Smooth muscle cell (in vitro differentiated cells): ENCODE measurements at regions not wholly inside any gene's neighbourhood (a gene's known extent, or its start where the extent isn't known, plus 50 kb on each side); places are given as distances from the start of the nearest gene placed in this dataset.
"Not testable (repeated sequence)": the region's sequence is repeated elsewhere in the genome, so short reads cannot be mapped to it uniquely, and the experiment has no call there.

Experiments
- DNase-seq: peaks from one replicate; lab custom pipeline; 2025; ENCODE audit not compliant: unreplicated experiment; lab: John Stamatoyannopoulos, UW
- H2AFZ ChIP-seq: fragments of 200-600 bp; sonication (generic); 2 replicates; pipeline ENCODE4 v1.6.0; 2016; ENCODE audit warnings: antibody characterized with exemption, low read depth, mild to moderate bottlenecking
- H3F3A ChIP-seq: fragments of 200-600 bp; sonication (generic); 2 replicates; pipeline ENCODE4 v1.6.0; 2017; ENCODE audit warnings: antibody characterized with exemption, low read depth
- H3K27ac ChIP-seq: fragments of 200-600 bp; sonication (generic); 2 replicates; pipeline ENCODE4 v1.5.1; 2016; ENCODE audit warnings: low read depth, mild to moderate bottlenecking
- H3K27me3 ChIP-seq: fragments of 200-600 bp; sonication (generic); 2 replicates; pipeline ENCODE4 v1.6.1; 2016; ENCODE audit warnings: low read depth, mild to moderate bottlenecking
- H3K36me3 ChIP-seq: fragments of 200-600 bp; sonication (generic); 2 replicates; pipeline ENCODE4 v1.5.1; 2016; ENCODE audit warnings: low read depth
- H3K4me1 ChIP-seq: fragments of 200-600 bp; sonication (generic); 2 replicates; pipeline ENCODE4 v1.5.1; 2016; ENCODE audit warnings: low read depth
- H3K4me2 ChIP-seq: fragments of 200-600 bp; sonication (generic); 2 replicates; pipeline ENCODE4 v1.6.0; 2016; ENCODE audit warnings: mild to moderate bottlenecking
- H3K4me3 ChIP-seq: fragments of 200-600 bp; sonication (generic); 2 replicates; pipeline ENCODE4 v1.5.1; 2016; ENCODE audit warnings: mild to moderate bottlenecking
- H3K79me2 ChIP-seq: fragments of 200-600 bp; sonication (generic); 2 replicates; pipeline ENCODE4 v1.6.0; 2016; ENCODE audit warnings: low read depth, mild to moderate bottlenecking
- H3K9ac ChIP-seq: fragments of 200-600 bp; sonication (generic); 2 replicates; pipeline ENCODE4 v1.6.0; 2016; ENCODE audit warnings: low read depth
- H3K9me3 ChIP-seq: fragments of 200-600 bp; sonication (generic); replicated peaks from 2 replicates; pipeline ENCODE4 v1.5.1; 2016; ENCODE audit warnings: low read depth
- H4K20me1 ChIP-seq: fragments of 200-600 bp; sonication (generic); 2 replicates; pipeline ENCODE4 v1.6.0; 2016; ENCODE audit warnings: low read depth
- WGBS: methylation state at CpG from one replicate; pipeline ENCODE4 v1.1.7; 2016; ENCODE audit warnings: low lambda C conversion rate; 5-methylcytosine and 5-hydroxymethylcytosine counted together
- TF ChIP-seq, protein P1 (sequence below): fragments of 200-600 bp; sonication (generic); IDR thresholded peaks from 2 replicates; pipeline ENCODE4 v1.5.1; 2017; ENCODE audit warnings: borderline replicate concordance, mild to moderate bottlenecking, antibody characterized with exemption; ENCODE audit not compliant: insufficient read depth, poor library complexity, severe bottlenecking

DNA sequence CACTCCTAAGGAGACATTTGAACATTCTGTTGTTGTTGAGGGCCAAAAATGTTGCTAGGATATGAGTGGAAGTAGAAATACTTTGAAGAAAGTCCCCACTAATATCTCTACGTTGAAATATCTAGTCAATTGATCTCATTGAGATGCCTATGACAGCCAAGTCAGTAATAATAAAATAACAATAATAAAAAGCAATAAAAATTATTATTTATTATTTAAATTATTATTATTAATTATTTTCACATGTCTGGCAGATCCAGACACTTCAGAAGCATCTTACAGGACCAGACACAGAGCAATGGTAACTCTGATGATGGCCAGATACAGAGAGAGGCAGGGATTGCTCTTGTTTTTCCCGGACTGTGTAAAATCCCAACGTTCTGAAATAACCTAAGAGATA is 143.5 kb upstream of the PALMD start:
- H3K27ac ChIP-seq, result no peak overlapping the region
- WGBS, result 71% methylated on average over 3 of the region's 3 CpGs

DNA sequence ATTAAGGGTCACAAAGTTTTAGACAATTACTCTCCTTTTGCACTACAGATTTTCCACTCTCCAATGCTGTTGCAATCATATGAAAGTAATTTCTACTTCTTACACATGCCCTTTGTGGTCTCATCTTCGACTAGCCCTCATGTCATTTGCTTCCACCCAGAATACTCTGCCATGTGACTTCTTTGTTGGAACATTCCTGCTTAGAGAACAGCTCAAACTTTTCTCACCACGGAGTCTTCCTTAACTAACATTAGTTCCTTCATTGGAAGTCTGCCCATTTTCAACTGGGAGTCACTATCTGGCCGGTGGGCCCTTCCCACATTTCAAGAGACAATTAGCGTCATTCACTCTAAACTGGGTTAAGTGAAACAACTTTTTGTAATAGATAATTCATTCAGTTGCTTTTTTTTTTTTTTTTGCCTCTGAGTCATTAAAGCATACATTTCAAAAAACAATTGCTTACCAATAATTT is 142.6 kb upstream of the PALMD start:
- Histone ChIP-seq H3K79me2 (no peaks in the 10 kb centered on the region), H2AFZ (peak overlapping the region; percentile 45), H3K4me2 (no peak overlapping the region), H3K9ac (no peak overlapping the region), H3K27ac (no peak overlapping the region), H3K9me3 (no peaks in the 10 kb centered on the region), H3K27me3 (no peaks in the 10 kb centered on the region), H4K20me1 (no peaks in the 10 kb centered on the region), H3F3A (no peaks in the 10 kb centered on the region), H3K4me3 (no peak overlapping the region), H3K36me3 (no peaks in the 10 kb centered on the region), H3K4me1 (no peaks in the 10 kb centered on the region)
- DNase-seq, result no peak
- WGBS, result 54% methylated on average over 4 of the region's 4 CpGs
- TF ChIP-seq, protein P1, sequence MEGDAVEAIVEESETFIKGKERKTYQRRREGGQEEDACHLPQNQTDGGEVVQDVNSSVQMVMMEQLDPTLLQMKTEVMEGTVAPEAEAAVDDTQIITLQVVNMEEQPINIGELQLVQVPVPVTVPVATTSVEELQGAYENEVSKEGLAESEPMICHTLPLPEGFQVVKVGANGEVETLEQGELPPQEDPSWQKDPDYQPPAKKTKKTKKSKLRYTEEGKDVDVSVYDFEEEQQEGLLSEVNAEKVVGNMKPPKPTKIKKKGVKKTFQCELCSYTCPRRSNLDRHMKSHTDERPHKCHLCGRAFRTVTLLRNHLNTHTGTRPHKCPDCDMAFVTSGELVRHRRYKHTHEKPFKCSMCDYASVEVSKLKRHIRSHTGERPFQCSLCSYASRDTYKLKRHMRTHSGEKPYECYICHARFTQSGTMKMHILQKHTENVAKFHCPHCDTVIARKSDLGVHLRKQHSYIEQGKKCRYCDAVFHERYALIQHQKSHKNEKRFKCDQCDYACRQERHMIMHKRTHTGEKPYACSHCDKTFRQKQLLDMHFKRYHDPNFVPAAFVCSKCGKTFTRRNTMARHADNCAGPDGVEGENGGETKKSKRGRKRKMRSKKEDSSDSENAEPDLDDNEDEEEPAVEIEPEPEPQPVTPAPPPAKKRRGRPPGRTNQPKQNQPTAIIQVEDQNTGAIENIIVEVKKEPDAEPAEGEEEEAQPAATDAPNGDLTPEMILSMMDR, result no peak

More for the DNA sequence above, 143.5 kb upstream of the PALMD start:
- no peaks in the 10 kb centered on the region for H3K36me3 ChIP-seq
- DNase-seq, result no peak
- H3K4me3 ChIP-seq, result no peak overlapping the region
- H3K9ac ChIP-seq, result no peak overlapping the region
- no peaks in the 10 kb centered on the region for H3K79me2 ChIP-seq
- no peaks in the 10 kb centered on the region for H3K4me1 ChIP-seq
- H2AFZ ChIP-seq, result peak overlapping the region; percentile 45
- no peak overlapping the region for H3K4me2 ChIP-seq
- H3K27me3 ChIP-seq, result no peaks in the 10 kb centered on the region
- TF ChIP-seq, protein P1, result no peak
- H3F3A ChIP-seq, result no peaks in the 10 kb centered on the region
- no peaks in the 10 kb centered on the region for H4K20me1 ChIP-seq
- H3K9me3 ChIP-seq, result no peaks in the 10 kb centered on the region

DNA sequence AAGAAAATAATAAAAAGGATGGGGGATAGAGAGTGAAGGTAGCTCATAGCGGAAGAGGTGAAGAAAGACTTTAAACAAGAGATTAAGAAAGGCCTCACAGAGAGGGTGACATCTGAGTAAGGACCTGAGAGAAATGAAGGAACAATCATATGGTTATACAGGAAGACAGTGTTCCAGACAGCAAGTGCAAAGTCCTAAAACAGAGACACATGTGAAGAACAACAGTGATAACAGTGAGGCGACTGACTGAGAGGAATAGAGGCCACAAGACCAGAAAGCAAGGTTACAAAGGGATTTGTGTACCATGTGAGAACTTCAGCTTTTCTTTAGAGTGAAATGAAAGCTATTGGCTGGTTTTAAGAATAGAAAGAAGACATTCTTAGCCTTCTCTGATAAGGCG is 141.6 kb upstream of the PALMD start:
- TF ChIP-seq, protein P1, result no peak
- Histone ChIP-seq H3K27ac (no peak overlapping the region), H2AFZ (no peak overlapping the region), H3K4me1 (no peaks in the 10 kb centered on the region), H3K9me3 (no peaks in the 10 kb centered on the region), H3K4me2 (no peak overlapping the region), H3F3A (no peaks in the 10 kb centered on the region), H3K4me3 (no peak overlapping the region), H3K27me3 (no peaks in the 10 kb centered on the region), H3K9ac (no peak overlapping the region), H4K20me1 (no peaks in the 10 kb centered on the region), H3K36me3 (no peaks in the 10 kb centered on the region), H3K79me2 (no peaks in the 10 kb centered on the region)
- no peak for DNase-seq
- 85% methylated on average over 3 of the region's 3 CpGs for WGBS

DNA sequence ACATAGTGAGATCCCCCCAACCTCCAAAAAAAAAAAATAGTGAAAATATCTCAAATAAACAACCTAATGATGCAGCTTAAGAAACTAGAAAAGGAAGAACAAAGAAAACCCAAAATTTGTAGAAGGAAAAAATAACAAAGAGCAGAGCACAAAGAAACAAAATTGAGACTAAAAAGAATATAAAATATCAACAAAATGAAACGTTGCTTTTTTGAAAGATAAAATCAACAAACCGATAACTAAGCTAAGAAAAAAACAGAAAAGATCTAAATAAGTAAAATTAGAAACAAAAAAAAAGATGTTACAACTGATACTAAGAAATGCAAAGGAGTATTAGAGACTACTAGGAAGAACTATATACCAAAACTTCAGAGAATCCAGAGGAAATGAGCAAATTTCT is 139.3 kb upstream of the PALMD start:
- no peak overlapping the region for H3K4me2 ChIP-seq
- H3K27me3 ChIP-seq, result no peaks in the 10 kb centered on the region
- H3K4me3 ChIP-seq, result no peak overlapping the region
- H2AFZ ChIP-seq, result no peak overlapping the region
- H3K79me2 ChIP-seq, result no peaks in the 10 kb centered on the region
- no peak overlapping the region for H3K27ac ChIP-seq
- no peaks in the 10 kb centered on the region for H4K20me1 ChIP-seq
- no peaks in the 10 kb centered on the region for H3F3A ChIP-seq
- WGBS, result 89% methylated on average over 2 of the region's 2 CpGs
- no peak overlapping the region for H3K9ac ChIP-seq
- H3K36me3 ChIP-seq, result no peaks in the 10 kb centered on the region
- no peaks in the 10 kb centered on the region for H3K4me1 ChIP-seq
- no peaks in the 10 kb centered on the region for H3K9me3 ChIP-seq
- DNase-seq, result no peak
- TF ChIP-seq, protein P1, result no peak

DNA sequence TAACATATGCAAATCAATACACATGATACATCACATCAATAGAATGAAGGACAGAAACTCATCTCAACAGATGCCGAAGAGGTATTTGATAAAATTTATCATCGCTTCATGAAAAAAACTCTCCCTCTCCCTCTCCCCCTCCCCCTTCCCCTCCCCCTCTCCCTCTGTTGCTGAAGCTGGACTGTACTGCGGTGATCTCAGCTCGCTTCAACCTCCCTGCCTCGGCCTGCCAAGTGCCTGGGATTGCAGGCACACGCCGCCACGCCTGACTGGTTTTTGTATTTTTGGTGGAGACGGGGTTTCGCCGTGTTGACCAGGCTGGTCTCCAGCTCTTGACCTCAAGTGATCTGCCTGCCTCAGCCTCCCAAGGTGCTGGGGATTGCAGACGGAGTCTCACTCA is 138.5 kb upstream of the PALMD start:
- H3K4me2 ChIP-seq, H3K9ac ChIP-seq, H3K27ac ChIP-seq, H3K27me3 ChIP-seq, H3K36me3 ChIP-seq, DNase-seq, H3K9me3 ChIP-seq, H3K4me3 ChIP-seq, H4K20me1 ChIP-seq, H3F3A ChIP-seq, H2AFZ ChIP-seq, H3K4me1 ChIP-seq, H3K79me2 ChIP-seq: not testable (repeated sequence)
- WGBS, result over 99% methylated on average over 11 of the region's 12 CpGs
